ENCODE measurements at regions not wholly inside any gene's neighbourhood (a gene's known extent, or its start where the extent isn't known, plus 50 kb on each side); places are given as distances from the start of the nearest gene placed in this dataset.

DNA sequence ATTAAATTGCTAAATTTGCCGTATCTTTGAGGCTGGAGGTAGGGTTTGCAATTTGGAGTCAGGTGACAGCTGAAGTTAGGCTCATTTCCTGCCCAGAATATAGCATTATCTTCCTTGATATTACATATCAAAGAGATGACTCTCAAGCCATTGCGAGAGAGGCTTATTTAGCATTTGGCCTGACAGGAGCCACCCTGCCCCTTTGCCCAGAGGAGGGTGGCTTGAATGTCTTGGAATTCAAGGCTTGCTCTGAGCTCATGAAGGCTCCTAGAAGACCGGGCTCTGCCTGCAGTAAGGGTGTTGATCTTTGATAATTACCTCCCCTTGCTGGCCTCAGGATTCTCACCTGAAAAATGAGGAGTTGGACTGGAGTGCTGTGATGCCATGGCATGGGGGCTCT, 251.4 kb upstream of the C2CD4B start:
- no peak for TF ChIP-seq CTCF (conservative IDR thresholded peaks at IDR 0.05; ENCODE audit: low read length)
- TF ChIP-seq EZH2phosphoT487 (IDR thresholded peaks at IDR 0.05; ENCODE audit: borderline replicate concordance, low read depth, low read length) = no peak
